Middle frontal gyrus (tissue), 1 donor: ENCODE measurements at regions not wholly inside any gene's neighbourhood (a gene's known extent, or its start where the extent isn't known, plus 50 kb on each side); places are given as distances from the start of the nearest gene placed in this dataset.
"Not testable (repeated sequence)": the region's sequence is repeated elsewhere in the genome, so short reads cannot be mapped to it uniquely, and the experiment has no call there.

Experiments
- DNase-seq: peaks from one replicate; pipeline ENCODE4 v3.0.0-alpha.2; 2015; ENCODE audit warnings: low spot score; ENCODE audit errors: extremely low spot score

DNA sequence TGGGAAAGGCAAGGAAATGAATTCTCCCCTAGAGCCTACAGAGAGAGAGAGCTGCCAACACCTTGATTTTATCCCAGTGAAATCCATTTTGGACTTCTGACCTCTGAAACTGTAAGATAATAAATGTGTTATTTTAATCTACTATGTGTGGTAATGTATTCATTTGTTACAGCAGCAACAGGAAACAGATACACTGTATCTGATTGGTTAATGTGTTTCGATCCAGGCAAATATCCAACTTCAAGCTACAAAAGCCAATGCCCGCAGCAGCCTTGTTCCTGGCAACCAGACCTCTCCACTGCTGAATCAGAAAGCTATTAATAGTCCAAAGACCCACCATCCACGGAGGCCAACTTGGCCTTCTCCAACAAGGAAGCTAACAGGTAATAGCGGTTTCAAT is 318.1 kb downstream of the PTTG2 start:
- DNase-seq, result no peak

DNA sequence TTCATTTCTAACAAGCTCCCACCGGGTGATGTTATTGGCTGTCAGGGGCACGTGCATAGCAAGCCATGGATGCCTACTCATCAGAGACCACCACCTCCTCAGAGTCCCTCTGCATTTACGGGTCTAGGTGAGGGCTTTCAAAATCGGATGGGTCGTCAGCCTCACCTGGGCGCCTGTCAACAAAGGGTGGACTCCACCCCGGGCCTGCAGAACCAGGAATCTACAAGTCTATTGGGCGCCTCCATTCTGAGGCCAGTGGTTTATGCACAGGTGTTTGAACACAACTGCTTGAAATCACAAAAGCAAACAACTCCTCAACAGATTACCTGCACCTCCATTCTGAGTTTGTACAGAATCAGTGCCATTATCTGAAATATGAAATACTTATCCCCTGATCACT is 318.9 kb downstream of the PTTG2 start:
- no peak for DNase-seq

- no peak for DNase-seq
Observed at GRCh38 chr4:38279650-38280322, 319.6 kb downstream of the PTTG2 start.

DNA sequence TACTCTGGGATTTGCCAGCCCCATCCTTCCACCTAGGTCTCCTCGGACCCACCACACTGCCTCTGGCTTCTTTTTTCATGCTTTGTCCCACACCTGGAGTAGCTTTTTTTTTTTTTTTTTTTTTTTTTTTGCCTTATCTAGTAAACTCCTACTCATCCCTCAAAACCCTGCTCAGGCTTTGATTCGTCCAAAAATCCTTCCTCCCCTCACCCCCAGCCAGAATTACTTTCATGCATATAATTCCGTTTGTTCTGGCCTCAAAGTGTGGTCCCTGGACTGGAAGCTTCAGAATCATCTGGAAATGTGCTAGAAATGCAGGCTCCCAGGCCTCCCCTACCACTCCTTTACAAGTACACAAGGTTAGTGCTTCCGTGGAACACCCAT is 320.1 kb downstream of the PTTG2 start:
- no peak for DNase-seq

DNA sequence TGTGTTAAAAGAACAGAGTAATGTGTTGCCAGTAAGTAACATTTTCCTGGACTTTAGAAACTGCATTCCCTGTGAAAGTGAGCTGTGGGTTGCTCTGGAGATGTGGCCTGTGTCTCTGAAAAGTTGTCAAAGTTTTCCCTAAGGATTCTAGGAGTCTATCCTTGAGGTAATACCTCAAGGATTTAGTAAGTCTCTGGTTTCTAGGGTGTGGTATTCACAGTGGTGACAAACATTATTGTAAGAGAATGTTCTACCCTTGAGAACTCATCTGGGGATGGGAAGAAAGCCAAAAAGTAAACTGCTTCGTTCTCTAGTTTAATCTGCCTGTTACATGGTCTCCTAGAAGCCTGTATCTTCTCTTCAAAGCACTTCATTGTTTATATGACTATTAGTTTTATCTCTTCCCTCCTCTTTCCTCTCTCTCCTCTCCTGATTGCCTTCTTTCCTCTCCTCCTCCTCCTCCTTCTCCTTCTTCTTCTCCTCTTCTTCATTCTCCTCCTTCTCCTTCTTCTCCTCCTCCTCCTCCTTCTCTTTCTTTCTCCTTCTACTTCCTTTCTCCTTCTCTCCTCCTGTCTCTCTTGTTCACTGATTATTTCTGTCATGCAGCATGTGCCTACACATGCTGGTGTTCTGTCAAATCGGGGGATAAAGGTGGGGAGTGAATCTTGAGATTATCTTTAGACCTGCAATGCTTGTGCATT is 321.3 kb downstream of the PTTG2 start:
- DNase-seq, result no peak

- no peak for DNase-seq
Observed at GRCh38 chr4:38283724-38284123, 323.5 kb downstream of the PTTG2 start.

DNA sequence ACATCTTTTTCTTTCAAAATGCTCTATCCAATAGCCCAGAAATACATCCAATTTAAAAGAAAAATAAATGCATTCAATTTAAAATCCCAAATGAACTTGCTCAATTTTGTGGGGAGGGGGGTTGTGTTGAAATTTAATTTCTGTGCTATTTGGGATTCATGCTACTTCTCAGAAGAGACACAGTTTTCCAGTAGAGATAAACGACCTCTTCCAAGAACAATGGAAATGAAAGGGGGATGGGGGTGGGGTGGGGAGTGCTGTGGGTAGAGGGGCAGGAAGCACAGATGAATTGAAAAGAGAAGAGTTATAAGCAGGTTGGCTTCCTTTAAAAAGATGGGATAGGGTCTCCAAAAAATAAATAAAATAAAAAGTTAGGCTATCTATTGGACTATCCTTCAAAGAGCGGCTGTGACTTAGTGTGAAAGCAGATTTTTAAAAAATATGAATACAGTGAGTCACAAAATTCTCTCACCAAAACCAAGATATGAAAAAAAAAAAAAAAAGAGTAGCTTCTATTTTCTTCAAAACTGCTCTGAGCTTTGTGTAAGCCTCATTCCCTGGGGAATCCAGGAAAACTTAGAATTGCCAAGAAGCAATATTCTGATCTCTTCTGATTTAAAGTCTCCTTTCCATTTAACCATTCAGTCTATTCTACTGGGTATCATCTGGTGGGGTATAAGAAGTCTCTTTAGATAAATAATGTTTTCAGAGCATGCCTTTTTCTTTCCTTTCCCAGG is 324.3 kb downstream of the PTTG2 start:
- DNase-seq, result no peak

DNA sequence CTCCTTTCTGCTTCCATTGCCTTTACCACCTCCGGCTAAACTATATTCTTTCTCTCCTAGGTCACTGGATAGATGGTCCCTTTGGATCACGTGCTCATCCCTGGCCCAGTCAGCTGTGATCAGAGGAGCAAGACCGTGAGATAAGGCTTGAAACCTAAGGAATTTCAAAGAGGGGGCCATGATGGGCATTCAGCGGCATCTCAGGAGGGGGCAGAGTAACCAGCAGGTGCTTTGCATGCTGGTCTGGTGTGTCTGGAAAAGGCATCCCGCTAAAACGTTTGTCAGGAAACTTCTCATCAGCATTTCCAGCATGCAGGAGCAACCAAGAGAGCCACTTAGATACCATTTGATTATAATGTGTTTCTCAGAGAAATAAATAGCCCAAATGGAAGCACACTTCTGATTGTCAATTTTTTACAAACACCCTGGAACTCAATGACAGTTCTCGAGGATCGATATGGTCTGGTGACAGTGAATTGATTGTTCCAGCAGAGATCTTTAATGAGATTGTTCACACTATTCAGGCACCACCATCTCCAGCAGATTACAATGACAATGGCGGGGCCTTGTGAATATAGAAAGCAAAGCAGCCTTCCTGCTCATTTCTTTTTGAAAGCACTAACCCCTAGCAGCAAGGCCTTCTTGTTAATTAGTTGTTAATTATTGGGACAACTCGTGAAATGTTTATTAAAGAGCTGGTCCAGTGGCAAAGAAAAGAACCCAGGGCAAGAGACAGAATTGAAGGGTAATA is 327.1 kb downstream of the PTTG2 start:
- no peak for DNase-seq

DNA sequence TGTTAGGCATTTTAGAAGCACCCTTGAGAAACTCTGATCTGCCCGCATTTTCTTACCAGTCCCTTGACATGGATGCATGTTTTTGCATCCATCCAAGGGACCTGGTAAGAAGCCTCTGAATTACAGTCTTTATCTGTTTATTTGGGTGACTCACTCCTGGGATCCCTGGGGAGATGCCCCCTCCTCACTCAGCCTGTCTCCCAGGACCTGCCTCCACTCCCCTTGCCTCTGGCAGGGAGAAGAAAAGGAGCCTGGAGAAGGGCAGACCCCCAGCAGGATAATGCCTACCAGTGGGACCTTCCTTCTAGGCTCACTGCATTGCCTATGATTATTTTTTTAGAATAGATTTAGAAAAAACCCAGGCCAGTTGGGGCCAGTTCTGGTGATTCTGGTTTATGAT is 329.4 kb downstream of the PTTG2 start:
- DNase-seq, result no peak

GRCh38 chr4:38290366-38290765 is 330.2 kb downstream of the PTTG2 start:
- no peak for DNase-seq

DNA sequence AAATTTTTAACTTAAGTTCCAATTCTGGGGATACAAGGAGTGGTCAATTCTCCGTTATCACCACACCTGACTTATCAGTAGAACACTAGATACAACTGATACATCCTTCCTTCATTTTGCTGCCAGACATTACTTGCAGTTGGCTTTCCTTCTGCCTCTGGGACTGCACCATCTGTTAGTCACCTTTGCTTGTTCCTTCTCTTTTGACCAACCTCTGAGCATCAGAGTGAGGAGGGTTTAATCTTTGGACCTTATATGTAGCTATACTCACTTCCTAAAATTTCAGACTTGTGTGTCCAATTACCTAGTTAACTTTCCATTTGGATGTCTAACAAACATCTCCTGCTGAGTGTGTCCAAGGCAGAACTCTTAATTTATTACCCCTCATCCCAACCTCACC is 330.7 kb downstream of the PTTG2 start:
- no peak for DNase-seq

GRCh38 chr4:38292529-38292928 is 332.3 kb downstream of the PTTG2 start:
- no peak for DNase-seq

DNA sequence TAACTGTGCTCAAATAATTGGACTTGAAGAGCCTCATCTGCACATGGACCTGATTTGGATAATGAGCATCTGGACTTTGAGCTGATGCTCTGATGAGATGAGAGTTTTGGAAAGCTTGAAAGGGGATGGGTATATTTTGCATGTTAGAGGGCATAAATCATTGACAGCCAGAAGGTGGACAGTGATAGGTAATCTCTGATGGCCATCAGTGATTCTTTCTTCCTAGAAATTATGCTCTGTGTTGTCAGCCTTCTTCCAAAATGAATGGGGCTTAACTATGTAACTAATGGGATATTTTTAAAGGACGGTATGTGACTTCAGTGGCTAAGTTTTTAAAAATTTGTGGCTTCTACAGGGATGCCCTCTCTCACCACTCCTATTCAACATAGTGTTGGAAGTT is 334.0 kb downstream of the PTTG2 start:
- DNase-seq, result no peak

- no peak for DNase-seq
Observed at GRCh38 chr4:38297061-38297460, 336.9 kb downstream of the PTTG2 start.

- no peak for DNase-seq
Observed at GRCh38 chr4:38298868-38299713, 338.9 kb downstream of the PTTG2 start.

DNA sequence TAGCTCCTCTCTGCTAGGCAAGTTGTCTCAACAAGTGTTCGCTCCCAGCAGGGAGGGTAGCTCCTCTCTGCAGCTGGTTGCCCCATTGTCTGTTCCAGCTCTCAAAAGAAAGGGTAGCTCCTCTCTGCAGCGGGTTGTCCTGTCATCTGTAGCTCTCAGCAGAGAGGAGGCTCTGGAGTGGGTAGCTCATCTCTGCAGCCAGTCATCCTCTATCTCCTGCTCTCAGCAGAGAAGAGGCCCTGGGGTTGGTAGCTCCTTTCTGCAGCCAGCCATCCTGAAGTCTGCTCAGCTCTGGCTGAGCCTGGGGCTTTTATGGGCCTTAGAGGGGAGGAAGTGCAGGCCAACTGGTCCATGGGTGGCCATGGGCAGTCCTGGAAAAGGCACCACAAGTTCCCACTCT is 342.7 kb downstream of the PTTG2 start:
- no peak for DNase-seq

- not testable (repeated sequence) for DNase-seq
Observed at GRCh38 chr4:38304460-38304859, 344.3 kb downstream of the PTTG2 start.

DNA sequence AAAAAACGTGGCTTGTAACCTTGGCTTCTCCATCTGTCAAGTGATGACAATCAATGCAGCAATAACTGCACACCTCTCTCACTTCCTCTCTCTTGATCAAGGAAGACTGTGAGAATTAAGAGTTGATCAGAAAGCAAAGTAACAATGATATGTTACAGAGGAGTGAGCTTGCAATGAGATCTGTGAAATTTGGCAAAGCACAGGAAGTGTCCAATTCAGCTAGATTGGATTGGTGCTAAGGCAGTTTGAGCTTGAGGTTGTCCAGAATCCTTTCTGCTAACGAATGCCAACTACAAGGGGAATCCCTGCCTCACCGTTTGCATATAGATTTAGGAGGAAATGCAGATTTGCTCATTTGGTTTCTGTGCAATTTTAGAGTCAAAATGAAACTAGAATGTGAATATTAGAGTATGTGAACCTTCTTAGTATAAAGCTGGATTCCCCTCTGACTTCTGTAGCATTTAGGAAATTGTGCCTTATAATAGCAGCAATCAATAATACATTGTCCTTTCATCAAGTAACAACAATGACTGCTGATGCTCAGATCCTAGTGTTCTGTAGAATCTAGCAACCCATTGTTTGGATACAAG is 346.4 kb downstream of the PTTG2 start:
- no peak for DNase-seq

- no peak for DNase-seq
Observed at GRCh38 chr4:38308728-38309311, 348.6 kb downstream of the PTTG2 start.

DNA sequence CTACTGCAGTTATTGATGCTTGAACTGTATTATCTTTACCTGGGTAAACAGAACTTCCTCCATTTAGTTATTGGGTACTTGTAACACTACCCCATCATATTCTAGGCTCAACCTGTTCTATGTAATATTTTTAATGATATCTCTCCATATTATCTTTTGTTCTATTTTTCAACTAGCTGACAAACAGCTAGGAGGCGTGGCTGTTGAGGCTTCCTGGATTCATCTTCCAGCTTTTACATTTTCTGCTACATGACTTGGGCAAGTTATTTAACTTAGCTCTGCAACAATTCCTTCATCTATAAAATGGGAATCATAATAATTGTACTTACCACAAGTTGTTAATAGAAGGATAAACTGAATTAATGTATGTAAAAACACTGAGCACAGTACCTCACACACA is 349.3 kb downstream of the PTTG2 start:
- no peak for DNase-seq
